ENCODE measurements at regions not wholly inside any gene's neighbourhood (a gene's known extent, or its start where the extent isn't known, plus 50 kb on each side); places are given as distances from the start of the nearest gene placed in this dataset.
A peak's percentile ranks its signal among the peaks of the same experiment; 100 is the strongest.

GRCh38 chr4:136113921-136114320, 1418.4 kb downstream of the PCDH18 start:
- Histone ChIP-seq H4K20me1 (ENCODE audit: low read depth) (no peaks in the 10 kb centered on the region), H3K27ac (no peak overlapping the region), H3F3A (ENCODE audit: low read depth) (no peaks in the 10 kb centered on the region), H3K27me3 (no peaks in the 10 kb centered on the region), H3K4me1 (peaks cover 10% of the 10 kb centered on the region), H3K9ac (no peak overlapping the region), H3K79me2 (ENCODE audit: low read depth) (no peaks in the 10 kb centered on the region), H2AFZ (replicated peaks) (peak overlapping the region; percentile 92), H3K9me3 (ENCODE audit: low read depth) (no peaks in the 10 kb centered on the region), H3K4me3 (no peak overlapping the region), H3K36me3 (no peaks in the 10 kb centered on the region), H3K4me2 (no peak overlapping the region)
- H3K4me1 Mint-ChIP-seq = peaks cover 3% of the 10 kb centered on the region
- peaks cover 4% of the 10 kb centered on the region for H3K27me3 Mint-ChIP-seq (ENCODE audit: insufficient read depth, low read depth)
- DNase-seq (ENCODE audit: low spot score) = no peak
- H3K36me3 Mint-ChIP-seq = no peaks in the 10 kb centered on the region
- no peak for TF ChIP-seq EZH2phosphoT487 (IDR thresholded peaks at IDR 0.05)
- no peak for TF ChIP-seq EZH2 (IDR thresholded peaks at IDR 0.05)
- no peak for TF ChIP-seq CTCF (IDR thresholded peaks at IDR 0.05)
- H3K27ac Mint-ChIP-seq = no peak overlapping the region
- H3K9me3 Mint-ChIP-seq = no peaks in the 10 kb centered on the region
- H3K4me3 Mint-ChIP-seq = no peak overlapping the region

GRCh38 chr4:136112116-136112515, 1420.2 kb downstream of the PCDH18 start:
- H3K36me3 ChIP-seq = no peaks in the 10 kb centered on the region
- no peaks in the 10 kb centered on the region for H3K79me2 ChIP-seq (ENCODE audit: low read depth)
- H3K27me3 ChIP-seq = no peaks in the 10 kb centered on the region
- Mint-ChIP-seq H3K27me3 (ENCODE audit: insufficient read depth, low read depth) (peaks cover 4% of the 10 kb centered on the region), H3K27ac (no peak overlapping the region), H3K36me3 (no peaks in the 10 kb centered on the region), H3K4me1 (peaks cover 5% of the 10 kb centered on the region), H3K4me3 (no peak overlapping the region), H3K9me3 (no peaks in the 10 kb centered on the region)
- peaks cover 24% of the 10 kb centered on the region for H3K4me1 ChIP-seq
- H3K4me3 ChIP-seq = no peak overlapping the region
- no peaks in the 10 kb centered on the region for H3K9me3 ChIP-seq (ENCODE audit: low read depth)
- H2AFZ ChIP-seq (replicated peaks) = peak overlapping the region; percentile 40
- H3K4me2 ChIP-seq = no peak overlapping the region
- TF ChIP-seq EZH2phosphoT487 (IDR thresholded peaks at IDR 0.05) (no peak), EZH2 (IDR thresholded peaks at IDR 0.05) (no peak), CTCF (IDR thresholded peaks at IDR 0.05) (no peak)
- no peak overlapping the region for H3K9ac ChIP-seq
- no peak for DNase-seq (ENCODE audit: low spot score)
- H3F3A ChIP-seq (ENCODE audit: low read depth) = no peaks in the 10 kb centered on the region
- H3K27ac ChIP-seq = no peak overlapping the region
- H4K20me1 ChIP-seq (ENCODE audit: low read depth) = no peaks in the 10 kb centered on the region

DNA sequence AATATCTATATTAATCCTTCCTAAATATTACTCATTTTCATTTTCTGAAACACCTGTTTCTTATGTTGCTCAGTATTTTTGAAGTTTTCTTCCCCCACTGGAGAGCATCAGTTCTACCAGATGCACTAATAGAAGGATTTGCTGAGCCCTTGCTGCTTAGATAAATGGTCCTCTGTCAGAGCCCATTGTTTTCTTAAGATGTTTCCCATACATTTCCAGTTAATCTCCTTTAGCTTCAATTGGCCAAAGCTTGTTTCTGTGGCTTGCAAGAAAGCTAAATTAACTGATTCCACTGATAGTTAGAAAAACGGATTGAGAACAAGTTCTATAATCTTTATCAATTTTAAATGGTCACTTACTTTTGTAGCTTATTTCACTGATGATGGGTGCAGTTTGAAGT, 1425.5 kb downstream of the PCDH18 start:
- Histone ChIP-seq H2AFZ (replicated peaks) (no peak overlapping the region), H4K20me1 (ENCODE audit: low read depth) (no peaks in the 10 kb centered on the region), H3K9me3 (ENCODE audit: low read depth) (no peaks in the 10 kb centered on the region), H3K9ac (no peak overlapping the region), H3K4me3 (peak overlapping the region; percentile 24), H3K27me3 (no peaks in the 10 kb centered on the region), H3F3A (ENCODE audit: low read depth) (peaks cover 15% of the 10 kb centered on the region), H3K36me3 (peaks cover 6% of the 10 kb centered on the region), H3K4me2 (peak overlapping the region; percentile 75), H3K79me2 (ENCODE audit: low read depth) (no peaks in the 10 kb centered on the region), H3K4me1 (peaks cover 53% of the 10 kb centered on the region), H3K27ac (peak overlapping the region; percentile 84)
- H3K27me3 Mint-ChIP-seq (ENCODE audit: insufficient read depth, low read depth) = peaks cover 2% of the 10 kb centered on the region
- H3K27ac Mint-ChIP-seq = no peak overlapping the region
- TF ChIP-seq EZH2 (IDR thresholded peaks at IDR 0.05) (no peak), EZH2phosphoT487 (IDR thresholded peaks at IDR 0.05) (peak; percentile 70), CTCF (IDR thresholded peaks at IDR 0.05) (no peak)
- no peak overlapping the region for H3K4me3 Mint-ChIP-seq
- H3K36me3 Mint-ChIP-seq = no peaks in the 10 kb centered on the region
- no peaks in the 10 kb centered on the region for H3K9me3 Mint-ChIP-seq
- peak; percentile 82 for DNase-seq (ENCODE audit: low spot score)
- H3K4me1 Mint-ChIP-seq = peaks cover 27% of the 10 kb centered on the region
